Omental fat pad (tissue), 3 donors: ENCODE measurements at regions not wholly inside any gene's neighbourhood (a gene's known extent, or its start where the extent isn't known, plus 50 kb on each side); places are given as distances from the start of the nearest gene placed in this dataset.

Experiments used
- ATAC-seq: fragments of 150-250 bp; one replicate; pipeline ENCODE4 v1.9.1; 2016; ENCODE audit warnings: mild to moderate bottlenecking, moderate library complexity; ENCODE audit not compliant: low FRiP score
- DNase-seq: peaks from one replicate; pipeline ENCODE4 v3.0.0-alpha.2; 2019; ENCODE audit warnings: low spot score
- CTCF ChIP-seq, 3 donors: fragments of 450-650 bp; IDR thresholded peaks; one replicate each; pipeline ENCODE4 v1.5.1; 2016 to 2017; ENCODE audit warnings: antibody characterized with exemption in 3 of 3, mild to moderate bottlenecking in 3 of 3, moderate library complexity in 2 of 3

DNA sequence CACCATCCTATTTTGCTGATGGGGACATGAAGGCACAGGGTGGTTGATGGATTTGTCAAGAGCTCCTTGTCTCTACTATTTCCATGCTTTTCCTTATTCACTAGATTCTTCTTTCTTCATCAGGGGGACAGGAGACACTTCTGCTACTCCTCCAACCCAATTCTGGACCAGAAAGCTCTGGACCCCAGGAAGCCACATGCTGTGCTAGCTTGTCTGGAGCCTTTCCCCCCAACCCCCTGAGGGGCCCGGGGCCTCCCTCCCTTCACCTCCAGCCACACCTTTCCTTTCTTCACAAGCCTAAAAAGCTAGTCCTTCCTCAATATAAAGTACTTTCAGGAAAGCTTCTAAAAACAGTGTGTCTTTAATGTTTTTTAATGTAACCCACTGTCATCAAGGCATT is 75.1 kb upstream of the CAPRIN2 start:
- DNase-seq (no peak), ATAC-seq (no peak)
- TF ChIP-seq CTCF (IDR thresholded peaks at IDR 0.05) = no peak

DNA sequence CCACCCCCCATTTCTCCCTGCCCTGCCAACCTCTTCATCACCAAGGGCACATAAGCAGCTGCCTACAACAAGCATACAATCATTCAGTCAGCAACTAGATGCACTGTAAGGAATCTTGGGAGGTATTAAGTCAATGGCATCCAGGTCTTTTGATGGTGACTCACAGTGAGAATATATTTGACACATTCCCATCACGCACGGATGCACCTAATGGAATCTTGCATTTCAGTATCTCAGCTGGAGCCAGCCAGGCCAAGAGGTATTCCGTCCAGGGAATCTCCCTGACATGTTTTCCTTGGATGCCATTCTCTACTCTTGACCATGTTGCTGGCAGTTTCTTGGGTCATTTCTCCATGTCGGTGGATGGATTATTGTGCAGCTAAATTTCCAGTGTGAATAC is 73.9 kb upstream of the CAPRIN2 start:
- DNase-seq = no peak
- no peak for ATAC-seq
- TF ChIP-seq CTCF (IDR thresholded peaks at IDR 0.05) = no peak

DNA sequence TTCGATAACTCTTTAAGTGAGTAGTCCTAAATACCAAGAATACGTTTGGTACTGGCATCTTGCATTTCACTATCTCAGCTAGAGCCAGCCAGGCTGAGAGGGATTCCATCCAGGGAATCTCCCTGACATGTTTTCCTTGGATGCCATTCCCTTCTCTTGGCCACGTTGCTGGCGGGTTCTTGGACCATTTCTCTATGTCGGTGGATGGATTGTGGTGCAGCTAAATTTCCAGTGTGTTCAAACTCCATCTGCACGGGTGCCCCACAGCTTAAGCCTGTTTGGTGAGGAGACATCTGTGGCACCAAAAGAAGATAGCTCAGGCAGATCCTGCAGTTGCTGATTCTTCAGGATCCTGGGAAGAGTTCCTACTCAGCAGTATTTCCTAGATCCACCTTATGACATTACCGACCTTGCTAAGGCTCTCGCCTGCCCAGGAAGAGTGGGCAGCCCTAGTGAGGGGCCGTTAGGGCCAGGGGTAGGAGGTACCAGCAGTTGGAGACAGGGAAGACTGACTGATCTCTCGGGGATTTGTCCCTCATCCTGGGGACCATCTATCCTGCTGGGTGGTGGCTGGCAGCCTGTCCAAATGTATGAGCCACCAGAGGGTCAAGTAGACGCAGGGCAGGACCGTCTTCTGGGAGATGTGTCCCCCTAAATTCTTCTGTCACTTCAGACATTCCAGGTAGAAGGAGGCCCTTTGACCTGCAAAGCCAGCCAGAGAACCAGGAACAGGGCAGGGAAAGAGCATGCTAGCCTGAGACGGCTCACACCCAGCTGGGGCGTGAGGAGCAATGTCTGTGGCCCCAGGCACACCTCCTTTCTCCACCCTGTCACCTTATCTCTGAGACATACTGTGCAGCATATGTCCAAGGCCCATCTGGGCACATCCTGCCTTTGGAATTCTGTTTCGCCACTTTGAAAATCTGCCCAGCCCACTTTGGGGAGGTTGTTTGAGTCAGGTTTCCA is 72.6 kb upstream of the CAPRIN2 start:
- TF ChIP-seq CTCF (IDR thresholded peaks at IDR 0.05) = no peak
- no peak for DNase-seq

DNA sequence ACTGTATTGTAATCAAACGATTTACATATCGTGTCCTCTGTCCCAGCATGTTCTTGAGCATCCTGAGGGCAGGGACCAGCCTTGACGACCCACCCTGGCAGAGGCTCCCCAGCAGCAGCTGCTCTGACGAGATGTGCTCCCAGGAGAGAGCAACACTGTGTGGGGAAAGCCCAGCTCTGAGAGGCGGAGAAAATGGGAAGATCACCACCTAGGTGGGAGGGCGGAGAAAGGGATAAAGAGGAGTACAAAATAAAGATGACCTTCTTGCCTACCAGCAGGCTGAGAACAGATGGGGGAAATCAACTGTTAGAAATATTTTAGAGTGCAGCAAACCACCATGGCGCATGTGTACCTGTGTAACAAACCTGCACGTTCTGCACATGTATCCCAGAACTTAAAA is 71.5 kb upstream of the CAPRIN2 start:
- DNase-seq (no peak), ATAC-seq (no peak)
- TF ChIP-seq CTCF (IDR thresholded peaks at IDR 0.05) = no peak

More for the DNA sequence above, 72.6 kb upstream of the CAPRIN2 start:
- ATAC-seq = no peak

GRCh38 chr12:30825341-30825740 is 70.6 kb upstream of the CAPRIN2 start:
- DNase-seq = no peak
- TF ChIP-seq CTCF (IDR thresholded peaks at IDR 0.05) = no peak
- ATAC-seq = no peak

GRCh38 chr12:30824311-30824710 is 69.6 kb upstream of the CAPRIN2 start:
- TF ChIP-seq CTCF (IDR thresholded peaks at IDR 0.05) = no peak
- DNase-seq (no peak), ATAC-seq (no peak)

GRCh38 chr12:30823764-30824163 is 69.0 kb upstream of the CAPRIN2 start:
- DNase-seq = no peak
- ATAC-seq = no peak
- TF ChIP-seq CTCF (IDR thresholded peaks at IDR 0.05) = no peak
